HG03025 (cell line): ENCODE measurements at regions not wholly inside any gene's neighbourhood (a gene's known extent, or its start where the extent isn't known, plus 50 kb on each side); places are given as distances from the start of the nearest gene placed in this dataset.

Experiments
- ATAC-seq: cut with Tn5 transposase; IDR thresholded peaks from one replicate; pipeline ENCODE4 v1.9.1; 2021; ENCODE audit warnings: mild to moderate bottlenecking, moderate library complexity; ENCODE audit not compliant: unreplicated experiment, low FRiP score

GRCh38 chr12:34339922-34340321 is 317.6 kb downstream of the ALG10 start:
- ATAC-seq, result no peak

GRCh38 chr12:34340534-34341361 is 318.5 kb downstream of the ALG10 start:
- no peak for ATAC-seq

- no peak for ATAC-seq
Measured at GRCh38 chr12:34341362-34341733, 319.1 kb downstream of the ALG10 start.

GRCh38 chr12:34342048-34342447 is 319.8 kb downstream of the ALG10 start:
- no peak for ATAC-seq

- ATAC-seq, result no peak
Measured at GRCh38 chr12:34343345-34343744, 321.0 kb downstream of the ALG10 start.

- ATAC-seq, result no peak
Measured at GRCh38 chr12:34343766-34344165, 321.5 kb downstream of the ALG10 start.

- ATAC-seq, result no peak
Measured at GRCh38 chr12:34344851-34345522, 322.7 kb downstream of the ALG10 start.

GRCh38 chr12:34345801-34346200 is 323.5 kb downstream of the ALG10 start:
- ATAC-seq, result no peak

- no peak for ATAC-seq
Measured at GRCh38 chr12:34346372-34347034, 324.2 kb downstream of the ALG10 start.

- ATAC-seq, result no peak
Measured at GRCh38 chr12:34347367-34347766, 325.1 kb downstream of the ALG10 start.

GRCh38 chr12:34348064-34348463 is 325.8 kb downstream of the ALG10 start:
- ATAC-seq, result no peak

GRCh38 chr12:34348836-34349672 is 326.8 kb downstream of the ALG10 start:
- no peak for ATAC-seq

- ATAC-seq, result no peak
Measured at GRCh38 chr12:34349673-34349961, 327.3 kb downstream of the ALG10 start.

GRCh38 chr12:34350092-34351041 is 328.1 kb downstream of the ALG10 start:
- ATAC-seq, result no peak

GRCh38 chr12:34352098-34352497 is 329.8 kb downstream of the ALG10 start:
- ATAC-seq, result no peak

- ATAC-seq, result no peak
Measured at GRCh38 chr12:34354239-34355200, 332.2 kb downstream of the ALG10 start.

- no peak for ATAC-seq
Measured at GRCh38 chr12:34356233-34356987, 334.1 kb downstream of the ALG10 start.

GRCh38 chr12:34357791-34358190 is 335.5 kb downstream of the ALG10 start:
- ATAC-seq, result no peak
